Neural crest cell (in vitro differentiated cells): ENCODE measurements at regions not wholly inside any gene's neighbourhood (a gene's known extent, or its start where the extent isn't known, plus 50 kb on each side); places are given as distances from the start of the nearest gene placed in this dataset.

Experiments
- DNase-seq: peaks from one replicate; pipeline ENCODE4 v3.0.0; 2021; ENCODE audit warnings: low read depth, mixed read lengths, low spot score
- H3K27ac Mint-ChIP-seq: one replicate; pipeline ENCODE4 v1.8.0; 2021; ENCODE audit warnings: mild to moderate bottlenecking, mixed read lengths; ENCODE audit not compliant: unreplicated experiment
- H3K27me3 Mint-ChIP-seq: 2 replicates; pipeline ENCODE4 v1.8.0; 2021; ENCODE audit warnings: low read depth, mild to moderate bottlenecking, mixed read lengths
- H3K36me3 Mint-ChIP-seq: 2 replicates; pipeline ENCODE4 v1.8.0; 2021; ENCODE audit warnings: low read depth, mild to moderate bottlenecking, mixed read lengths
- H3K4me1 Mint-ChIP-seq: 2 replicates; pipeline ENCODE4 v1.8.0; 2021; ENCODE audit warnings: mixed read lengths
- H3K4me3 Mint-ChIP-seq: one replicate; pipeline ENCODE4 v1.8.0; 2021; ENCODE audit warnings: mild to moderate bottlenecking, mixed read lengths
- H3K9me3 Mint-ChIP-seq: 2 replicates; pipeline ENCODE4 v1.8.0; 2021; ENCODE audit warnings: mixed read lengths
- CTCF ChIP-seq: fragments of 200-600 bp; sonication (generic); conservative IDR thresholded peaks from 2 replicates; pipeline ENCODE4 v1.5.0; 2021; ENCODE audit warnings: antibody characterized with exemption, mild to moderate bottlenecking

GRCh38 chr19:30932854-30933253, 416.4 kb downstream of the TSHZ3 start:
- Mint-ChIP-seq H3K27me3 (peaks cover 19% of the 10 kb centered on the region), H3K4me3 (no peak overlapping the region), H3K9me3 (no peaks in the 10 kb centered on the region), H3K4me1 (no peaks in the 10 kb centered on the region), H3K36me3 (no peaks in the 10 kb centered on the region), H3K27ac (no peak overlapping the region)
- no peak for DNase-seq
- TF ChIP-seq CTCF: no peak

GRCh38 chr19:30930941-30931706, 418.1 kb downstream of the TSHZ3 start:
- Mint-ChIP-seq H3K27ac (no peak overlapping the region), H3K4me1 (no peaks in the 10 kb centered on the region), H3K27me3 (peaks cover 24% of the 10 kb centered on the region), H3K9me3 (no peaks in the 10 kb centered on the region), H3K36me3 (no peaks in the 10 kb centered on the region), H3K4me3 (no peak overlapping the region)
- DNase-seq: no peak
- TF ChIP-seq CTCF: no peak

- Mint-ChIP-seq H3K36me3 (no peaks in the 10 kb centered on the region), H3K9me3 (no peaks in the 10 kb centered on the region), H3K4me3 (no peak overlapping the region), H3K27ac (no peak overlapping the region), H3K27me3 (peaks cover 15% of the 10 kb centered on the region), H3K4me1 (no peaks in the 10 kb centered on the region)
- TF ChIP-seq CTCF: no peak
- DNase-seq: no peak
Observed at GRCh38 chr19:30927705-30928104, 421.5 kb downstream of the TSHZ3 start.

GRCh38 chr19:30924670-30925069, 424.6 kb downstream of the TSHZ3 start:
- Mint-ChIP-seq H3K27me3 (peaks cover 29% of the 10 kb centered on the region), H3K4me3 (no peak overlapping the region), H3K27ac (no peak overlapping the region), H3K9me3 (no peaks in the 10 kb centered on the region), H3K4me1 (no peaks in the 10 kb centered on the region), H3K36me3 (no peaks in the 10 kb centered on the region)
- no peak for TF ChIP-seq CTCF
- no peak for DNase-seq

GRCh38 chr19:30924069-30924636, 425.1 kb downstream of the TSHZ3 start:
- DNase-seq: no peak
- Mint-ChIP-seq H3K27me3 (peaks cover 34% of the 10 kb centered on the region), H3K4me3 (no peak overlapping the region), H3K9me3 (no peaks in the 10 kb centered on the region), H3K36me3 (no peaks in the 10 kb centered on the region), H3K4me1 (no peaks in the 10 kb centered on the region), H3K27ac (no peak overlapping the region)
- TF ChIP-seq CTCF: no peak
